ENCODE measurements at regions not wholly inside any gene's neighbourhood (a gene's known extent, or its start where the extent isn't known, plus 50 kb on each side); places are given as distances from the start of the nearest gene placed in this dataset.

GRCh38 chr12:83865431-83865830 is 1047.2 kb downstream of the SLC6A15 start:
- Histone ChIP-seq H3K36me3 (ENCODE audit: insufficient read depth, low read length) (no peaks in the 10 kb centered on the region), H3K4me1 (ENCODE audit: insufficient read depth, low read length) (no peaks in the 10 kb centered on the region), H3K4me3 (ENCODE audit: low read length) (no peak overlapping the region), H3K9me3 (ENCODE audit: low read length) (no peaks in the 10 kb centered on the region), H3K27me3 (ENCODE audit: insufficient read depth, low read length) (no peaks in the 10 kb centered on the region), H2AFZ (ENCODE audit: low read depth, low read length) (no peak overlapping the region)

GRCh38 chr12:83864054-83864453 is 1048.5 kb downstream of the SLC6A15 start:
- Histone ChIP-seq H3K4me1 (ENCODE audit: insufficient read depth, low read length) (no peaks in the 10 kb centered on the region), H3K4me3 (ENCODE audit: low read length) (no peak overlapping the region), H3K9me3 (ENCODE audit: low read length) (no peaks in the 10 kb centered on the region), H2AFZ (ENCODE audit: low read depth, low read length) (no peak overlapping the region), H3K36me3 (ENCODE audit: insufficient read depth, low read length) (no peaks in the 10 kb centered on the region), H3K27me3 (ENCODE audit: insufficient read depth, low read length) (no peaks in the 10 kb centered on the region)

- Histone ChIP-seq H2AFZ (ENCODE audit: low read depth, low read length) (no peak overlapping the region), H3K27me3 (ENCODE audit: insufficient read depth, low read length) (no peaks in the 10 kb centered on the region), H3K4me3 (ENCODE audit: low read length) (no peak overlapping the region), H3K4me1 (ENCODE audit: insufficient read depth, low read length) (no peaks in the 10 kb centered on the region), H3K36me3 (ENCODE audit: insufficient read depth, low read length) (no peaks in the 10 kb centered on the region), H3K9me3 (ENCODE audit: low read length) (peaks cover 10% of the 10 kb centered on the region)
Measured at GRCh38 chr12:83859021-83859420, 1053.6 kb downstream of the SLC6A15 start.

- Histone ChIP-seq H2AFZ (ENCODE audit: low read depth, low read length) (no peak overlapping the region), H3K4me3 (ENCODE audit: low read length) (no peak overlapping the region), H3K27me3 (ENCODE audit: insufficient read depth, low read length) (no peaks in the 10 kb centered on the region), H3K36me3 (ENCODE audit: insufficient read depth, low read length) (no peaks in the 10 kb centered on the region), H3K4me1 (ENCODE audit: insufficient read depth, low read length) (no peaks in the 10 kb centered on the region), H3K9me3 (ENCODE audit: low read length) (peaks cover 10% of the 10 kb centered on the region)
Measured at GRCh38 chr12:83856803-83857202, 1055.8 kb downstream of the SLC6A15 start.

DNA sequence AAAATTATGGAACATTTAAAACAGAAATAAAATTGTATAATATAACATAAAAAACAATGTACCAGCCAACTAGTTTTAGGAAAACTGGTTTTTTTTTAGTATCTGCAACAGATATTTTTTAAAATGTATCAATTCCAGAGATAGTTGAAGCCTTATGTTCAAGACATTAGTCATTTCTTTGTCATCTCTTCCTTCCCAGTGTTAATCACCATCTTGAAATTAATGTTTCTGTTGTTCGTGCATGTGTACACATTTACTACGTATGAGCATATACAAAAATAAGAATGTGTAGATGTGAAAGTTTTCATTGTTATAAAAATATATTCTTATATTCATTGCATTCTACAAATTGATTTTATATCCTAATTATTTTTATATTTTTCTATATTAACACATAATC is 1062.1 kb downstream of the SLC6A15 start:
- Histone ChIP-seq H3K9me3 (ENCODE audit: low read length) (peaks cover 3% of the 10 kb centered on the region), H3K4me3 (ENCODE audit: low read length) (no peak overlapping the region)

DNA sequence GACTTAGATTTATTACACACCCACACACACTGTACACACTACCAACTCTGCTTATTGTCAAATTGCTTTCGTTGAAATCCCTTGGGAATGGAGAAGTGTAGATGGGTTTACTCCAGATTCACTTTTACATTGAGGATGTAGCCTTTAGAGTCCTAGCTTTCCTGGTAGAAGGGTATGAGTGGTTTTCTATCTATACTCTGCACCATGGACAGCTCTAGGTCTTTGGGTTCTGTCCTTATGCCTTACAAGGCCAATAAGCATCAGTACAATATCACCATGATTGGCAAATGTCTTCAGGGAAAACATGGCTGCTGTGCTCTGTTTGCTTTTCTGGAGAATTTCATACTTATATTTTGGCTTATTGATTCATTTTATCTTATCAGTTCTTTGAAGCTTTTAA is 1063.9 kb downstream of the SLC6A15 start:
- Histone ChIP-seq H3K36me3 (ENCODE audit: insufficient read depth, low read length) (no peaks in the 10 kb centered on the region), H3K27me3 (ENCODE audit: insufficient read depth, low read length) (no peaks in the 10 kb centered on the region), H3K4me1 (ENCODE audit: insufficient read depth, low read length) (no peaks in the 10 kb centered on the region), H3K4me3 (ENCODE audit: low read length) (no peak overlapping the region), H2AFZ (ENCODE audit: low read depth, low read length) (no peak overlapping the region), H3K9me3 (ENCODE audit: low read length) (no peaks in the 10 kb centered on the region)

More for the DNA sequence above, 1062.1 kb downstream of the SLC6A15 start:
- Histone ChIP-seq H3K27me3 (ENCODE audit: insufficient read depth, low read length) (no peaks in the 10 kb centered on the region), H3K4me1 (ENCODE audit: insufficient read depth, low read length) (no peaks in the 10 kb centered on the region), H2AFZ (ENCODE audit: low read depth, low read length) (no peak overlapping the region), H3K36me3 (ENCODE audit: insufficient read depth, low read length) (no peaks in the 10 kb centered on the region)

DNA sequence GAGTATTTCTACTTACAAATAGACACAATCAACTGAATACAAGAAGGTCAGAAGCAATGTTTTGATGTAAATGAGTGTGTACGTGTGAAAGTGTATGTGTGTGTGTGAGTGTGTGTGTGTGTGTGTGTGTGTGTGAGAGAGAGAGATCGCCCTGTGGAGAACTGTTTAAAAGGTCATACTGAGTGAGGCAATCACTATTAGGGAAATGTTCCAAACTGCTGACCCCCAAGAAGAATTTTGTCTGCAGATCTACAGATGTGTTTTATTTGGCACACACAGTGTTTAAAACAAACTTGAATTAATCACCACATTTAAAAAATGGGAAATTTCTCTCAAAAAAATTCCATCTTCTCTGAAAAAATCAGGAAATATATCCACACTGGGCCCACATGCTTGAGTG is 1069.1 kb downstream of the SLC6A15 start:
- H3K9me3 ChIP-seq (ENCODE audit: low read length): no peaks in the 10 kb centered on the region
- no peaks in the 10 kb centered on the region for H3K36me3 ChIP-seq (ENCODE audit: insufficient read depth, low read length)
- H3K4me1 ChIP-seq (ENCODE audit: insufficient read depth, low read length): no peaks in the 10 kb centered on the region
- H2AFZ ChIP-seq (ENCODE audit: low read depth, low read length): no peak overlapping the region
- no peak overlapping the region for H3K4me3 ChIP-seq (ENCODE audit: low read length)
- no peaks in the 10 kb centered on the region for H3K27me3 ChIP-seq (ENCODE audit: insufficient read depth, low read length)

- Histone ChIP-seq H3K36me3 (ENCODE audit: insufficient read depth, low read length) (no peaks in the 10 kb centered on the region), H3K4me1 (ENCODE audit: insufficient read depth, low read length) (no peaks in the 10 kb centered on the region)
Measured at GRCh38 chr12:83841620-83842019, 1071.0 kb downstream of the SLC6A15 start.

DNA sequence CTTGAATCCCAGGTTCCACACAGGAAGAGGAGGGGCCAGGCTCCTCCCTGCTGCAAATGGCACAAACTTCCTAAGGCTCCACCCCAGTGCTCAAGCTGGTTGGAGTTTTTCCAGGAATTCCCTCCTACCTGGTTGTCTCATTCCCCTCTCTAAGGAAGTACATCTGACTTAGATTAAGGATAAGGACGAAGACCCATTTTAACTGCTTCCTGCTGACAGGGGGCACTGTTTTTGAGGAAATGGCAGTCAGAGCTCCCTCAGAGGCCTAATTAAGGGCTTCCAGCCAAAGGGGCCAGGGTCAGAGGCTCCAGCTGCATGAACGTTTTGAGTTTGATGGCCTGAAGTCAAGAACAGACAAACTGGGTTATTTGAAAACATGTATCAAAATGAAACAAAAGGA is 1084.7 kb downstream of the SLC6A15 start:
- H3K27me3 ChIP-seq (ENCODE audit: insufficient read depth, low read length): no peaks in the 10 kb centered on the region
- H3K9me3 ChIP-seq (ENCODE audit: low read length): peaks cover 3% of the 10 kb centered on the region
- H3K4me1 ChIP-seq (ENCODE audit: insufficient read depth, low read length): no peaks in the 10 kb centered on the region
- H2AFZ ChIP-seq (ENCODE audit: low read depth, low read length): no peak overlapping the region
- no peaks in the 10 kb centered on the region for H3K36me3 ChIP-seq (ENCODE audit: insufficient read depth, low read length)
- H3K4me3 ChIP-seq (ENCODE audit: low read length): no peak overlapping the region

More at GRCh38 chr12:83841620-83842019, 1071.0 kb downstream of the SLC6A15 start:
- Histone ChIP-seq H3K9me3 (ENCODE audit: low read length) (no peaks in the 10 kb centered on the region), H2AFZ (ENCODE audit: low read depth, low read length) (no peak overlapping the region), H3K27me3 (ENCODE audit: insufficient read depth, low read length) (no peaks in the 10 kb centered on the region), H3K4me3 (ENCODE audit: low read length) (no peak overlapping the region)

DNA sequence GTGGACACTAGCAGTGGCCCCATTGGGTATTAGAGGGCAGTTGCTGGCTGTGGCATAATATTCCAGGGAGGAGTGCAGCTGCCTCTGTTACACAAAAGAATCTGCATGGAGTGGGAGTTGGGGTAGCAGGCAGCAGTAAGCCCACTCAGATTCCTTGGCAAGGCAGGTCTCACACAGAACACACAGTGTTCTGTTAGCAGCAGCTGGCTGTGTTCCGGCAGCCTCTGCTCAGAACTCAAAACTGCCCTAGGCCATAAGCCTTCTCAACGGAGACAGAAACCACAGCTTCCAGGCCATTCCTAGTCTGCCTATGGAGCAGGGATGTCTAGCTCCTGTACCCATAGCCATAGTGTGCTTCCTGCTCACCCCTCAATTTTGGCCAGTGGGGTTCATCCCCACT is 1085.4 kb downstream of the SLC6A15 start:
- Histone ChIP-seq H3K4me1 (ENCODE audit: insufficient read depth, low read length) (no peaks in the 10 kb centered on the region), H3K4me3 (ENCODE audit: low read length) (no peak overlapping the region), H3K27me3 (ENCODE audit: insufficient read depth, low read length) (no peaks in the 10 kb centered on the region), H2AFZ (ENCODE audit: low read depth, low read length) (no peak overlapping the region), H3K36me3 (ENCODE audit: insufficient read depth, low read length) (no peaks in the 10 kb centered on the region), H3K9me3 (ENCODE audit: low read length) (peaks cover 3% of the 10 kb centered on the region)

DNA sequence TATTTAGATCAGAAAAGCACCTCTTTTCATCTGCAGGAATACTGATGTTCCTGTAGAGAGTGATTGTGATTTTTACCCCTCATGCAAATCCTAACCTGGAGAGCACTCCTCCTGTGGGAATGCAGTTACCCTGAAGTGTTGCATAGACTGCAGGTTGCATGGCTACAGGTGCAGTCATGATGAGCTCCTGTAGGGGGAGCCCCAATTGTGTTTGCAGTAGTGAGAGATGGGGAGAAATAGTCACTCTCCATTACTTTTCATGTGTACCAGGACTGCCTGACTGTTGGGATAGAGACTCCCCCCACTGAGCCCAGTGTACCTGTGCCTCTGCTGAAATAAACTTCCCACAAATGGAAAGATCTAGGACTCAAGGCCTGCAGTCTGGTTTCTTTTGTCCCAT is 1086.5 kb downstream of the SLC6A15 start:
- Histone ChIP-seq H3K36me3 (ENCODE audit: insufficient read depth, low read length) (no peaks in the 10 kb centered on the region), H2AFZ (ENCODE audit: low read depth, low read length) (no peak overlapping the region), H3K27me3 (ENCODE audit: insufficient read depth, low read length) (no peaks in the 10 kb centered on the region), H3K4me3 (ENCODE audit: low read length) (no peak overlapping the region), H3K9me3 (ENCODE audit: low read length) (peaks cover 3% of the 10 kb centered on the region), H3K4me1 (ENCODE audit: insufficient read depth, low read length) (no peaks in the 10 kb centered on the region)

- Histone ChIP-seq H3K36me3 (ENCODE audit: insufficient read depth, low read length) (no peaks in the 10 kb centered on the region), H3K27me3 (ENCODE audit: insufficient read depth, low read length) (no peaks in the 10 kb centered on the region), H3K4me3 (ENCODE audit: low read length) (no peak overlapping the region), H3K4me1 (ENCODE audit: insufficient read depth, low read length) (no peaks in the 10 kb centered on the region), H2AFZ (ENCODE audit: low read depth, low read length) (no peak overlapping the region), H3K9me3 (ENCODE audit: low read length) (peaks cover 3% of the 10 kb centered on the region)
Measured at GRCh38 chr12:83823386-83824045, 1089.1 kb downstream of the SLC6A15 start.

DNA sequence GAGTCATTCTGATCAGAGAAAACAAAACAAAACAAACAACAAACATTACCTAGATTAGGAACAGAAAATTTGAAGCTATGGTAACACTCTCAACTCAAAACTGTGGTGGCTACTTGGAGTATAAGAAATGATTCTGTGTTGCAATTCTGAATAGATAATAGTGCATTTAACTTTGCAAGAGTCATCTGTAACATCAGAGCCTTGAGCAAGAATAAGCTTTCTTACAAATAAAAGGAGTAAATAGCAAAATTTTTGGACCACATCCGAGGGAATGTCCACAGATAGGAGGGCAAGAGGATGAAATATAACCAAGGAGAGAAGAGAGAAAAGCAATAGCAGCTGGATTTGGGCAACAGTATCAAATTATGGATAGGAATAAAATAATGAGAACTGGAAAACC is 1090.6 kb downstream of the SLC6A15 start:
- Histone ChIP-seq H2AFZ (ENCODE audit: low read depth, low read length) (no peak overlapping the region), H3K4me1 (ENCODE audit: insufficient read depth, low read length) (no peaks in the 10 kb centered on the region), H3K9me3 (ENCODE audit: low read length) (peaks cover 3% of the 10 kb centered on the region), H3K27me3 (ENCODE audit: insufficient read depth, low read length) (no peaks in the 10 kb centered on the region), H3K36me3 (ENCODE audit: insufficient read depth, low read length) (no peaks in the 10 kb centered on the region), H3K4me3 (ENCODE audit: low read length) (no peak overlapping the region)

DNA sequence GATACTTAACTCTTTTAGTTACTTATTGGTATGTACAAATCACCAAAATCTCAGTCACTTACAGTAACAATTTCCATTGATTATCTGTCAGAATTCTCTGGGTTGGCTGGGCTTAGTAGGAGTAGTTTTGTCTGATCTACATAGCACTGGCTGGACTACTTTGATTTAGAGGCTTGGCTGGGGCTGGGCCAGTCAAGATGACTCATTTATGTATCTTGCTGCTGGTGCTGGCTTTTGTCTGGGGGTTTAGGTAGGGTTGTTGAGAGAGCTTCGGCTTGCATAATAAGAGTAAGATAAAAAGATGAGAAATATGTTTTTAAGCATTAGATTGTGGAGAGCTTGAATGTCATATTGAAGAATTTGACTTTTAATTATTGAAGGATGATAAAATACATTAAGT is 1093.7 kb downstream of the SLC6A15 start:
- H3K27me3 ChIP-seq (ENCODE audit: insufficient read depth, low read length): no peaks in the 10 kb centered on the region
- H3K4me3 ChIP-seq (ENCODE audit: low read length): no peak overlapping the region
- H3K9me3 ChIP-seq (ENCODE audit: low read length): peaks cover 1% of the 10 kb centered on the region
- no peaks in the 10 kb centered on the region for H3K36me3 ChIP-seq (ENCODE audit: insufficient read depth, low read length)
- no peak overlapping the region for H2AFZ ChIP-seq (ENCODE audit: low read depth, low read length)
- no peaks in the 10 kb centered on the region for H3K4me1 ChIP-seq (ENCODE audit: insufficient read depth, low read length)

Data from neuron (in vitro differentiated cells).